Chondrocyte (in vitro differentiated cells): ENCODE measurements at regions not wholly inside any gene's neighbourhood (a gene's known extent, or its start where the extent isn't known, plus 50 kb on each side); places are given as distances from the start of the nearest gene placed in this dataset.

Experiments
- DNase-seq: peaks from one replicate; pipeline ENCODE4 v3.0.0; 2021; ENCODE audit warnings: mixed read lengths, low spot score
- H3K27ac Mint-ChIP-seq: one replicate; pipeline ENCODE4 v1.8.0; 2021; ENCODE audit warnings: mild to moderate bottlenecking, moderate library complexity, mixed read lengths; ENCODE audit not compliant: unreplicated experiment
- H3K27me3 Mint-ChIP-seq: 2 replicates; pipeline ENCODE4 v1.8.0; 2021; ENCODE audit warnings: low read depth, mixed read lengths
- H3K36me3 Mint-ChIP-seq: 2 replicates; pipeline ENCODE4 v1.8.0; 2021; ENCODE audit warnings: low read depth, mixed read lengths
- H3K4me1 Mint-ChIP-seq: 2 replicates; pipeline ENCODE4 v1.8.0; 2021; ENCODE audit warnings: low read depth, mild to moderate bottlenecking, mixed read lengths
- H3K4me3 Mint-ChIP-seq: one replicate; pipeline ENCODE4 v1.8.0; 2021; ENCODE audit warnings: mild to moderate bottlenecking, moderate library complexity, mixed read lengths; ENCODE audit not compliant: unreplicated experiment
- H3K9me3 Mint-ChIP-seq: 2 replicates; pipeline ENCODE4 v1.8.0; 2021; ENCODE audit warnings: low read depth, mixed read lengths
- TF ChIP-seq, protein P1 (sequence below): fragments of 200-600 bp; sonication (generic); IDR thresholded peaks from 2 replicates; pipeline ENCODE4 v1.5.0; 2021; ENCODE audit warnings: antibody characterized with exemption, mild to moderate bottlenecking, moderate library complexity

DNA sequence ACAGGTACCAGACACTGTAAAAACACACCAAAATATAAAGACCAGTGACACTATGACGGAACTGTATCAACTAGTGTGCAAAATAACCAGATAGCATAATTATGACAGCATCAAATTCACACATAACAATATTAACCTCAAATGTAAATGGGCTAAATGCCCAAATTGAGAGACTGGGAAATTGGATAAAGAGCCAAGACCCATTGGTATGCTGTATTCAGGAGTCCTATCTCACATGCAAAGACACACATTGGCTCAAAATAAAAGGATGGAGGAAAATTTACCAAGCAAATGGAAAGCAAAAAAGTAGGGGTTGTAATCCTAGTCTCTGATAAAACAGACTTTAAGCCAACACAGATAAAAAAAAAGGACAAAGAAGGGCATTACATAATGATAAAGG is 416.3 kb upstream of the ZNF608 start:
- no peaks in the 10 kb centered on the region for H3K4me1 Mint-ChIP-seq
- H3K9me3 Mint-ChIP-seq: peaks cover 45% of the 10 kb centered on the region
- H3K27ac Mint-ChIP-seq: no peak overlapping the region
- H3K36me3 Mint-ChIP-seq: peaks cover 21% of the 10 kb centered on the region
- H3K27me3 Mint-ChIP-seq: no peaks in the 10 kb centered on the region
- TF ChIP-seq, protein P1, sequence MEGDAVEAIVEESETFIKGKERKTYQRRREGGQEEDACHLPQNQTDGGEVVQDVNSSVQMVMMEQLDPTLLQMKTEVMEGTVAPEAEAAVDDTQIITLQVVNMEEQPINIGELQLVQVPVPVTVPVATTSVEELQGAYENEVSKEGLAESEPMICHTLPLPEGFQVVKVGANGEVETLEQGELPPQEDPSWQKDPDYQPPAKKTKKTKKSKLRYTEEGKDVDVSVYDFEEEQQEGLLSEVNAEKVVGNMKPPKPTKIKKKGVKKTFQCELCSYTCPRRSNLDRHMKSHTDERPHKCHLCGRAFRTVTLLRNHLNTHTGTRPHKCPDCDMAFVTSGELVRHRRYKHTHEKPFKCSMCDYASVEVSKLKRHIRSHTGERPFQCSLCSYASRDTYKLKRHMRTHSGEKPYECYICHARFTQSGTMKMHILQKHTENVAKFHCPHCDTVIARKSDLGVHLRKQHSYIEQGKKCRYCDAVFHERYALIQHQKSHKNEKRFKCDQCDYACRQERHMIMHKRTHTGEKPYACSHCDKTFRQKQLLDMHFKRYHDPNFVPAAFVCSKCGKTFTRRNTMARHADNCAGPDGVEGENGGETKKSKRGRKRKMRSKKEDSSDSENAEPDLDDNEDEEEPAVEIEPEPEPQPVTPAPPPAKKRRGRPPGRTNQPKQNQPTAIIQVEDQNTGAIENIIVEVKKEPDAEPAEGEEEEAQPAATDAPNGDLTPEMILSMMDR: no peak
- no peak for DNase-seq
- H3K4me3 Mint-ChIP-seq: no peak overlapping the region

DNA sequence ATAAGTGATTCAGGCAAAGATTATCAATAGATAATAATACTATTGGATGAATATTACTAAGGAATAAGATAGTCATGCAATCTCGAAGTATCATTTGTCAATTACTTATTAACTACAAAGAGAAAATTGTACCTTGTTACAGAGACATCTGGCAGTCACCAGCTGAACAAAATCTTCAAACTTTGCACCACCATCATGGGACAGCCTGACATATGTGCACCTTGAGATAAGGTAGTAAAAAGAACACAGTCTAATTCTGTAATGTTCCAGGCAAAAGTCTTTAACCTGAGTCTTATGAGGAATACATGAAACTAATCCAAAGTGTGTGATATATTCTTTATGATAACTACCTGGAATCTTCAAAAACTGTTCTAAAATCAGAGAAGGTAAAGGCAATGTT is 423.0 kb upstream of the ZNF608 start:
- DNase-seq: no peak
- TF ChIP-seq, protein P1: no peak
- Mint-ChIP-seq H3K27ac (no peak overlapping the region), H3K36me3 (peaks cover 9% of the 10 kb centered on the region), H3K4me3 (no peak overlapping the region), H3K27me3 (no peaks in the 10 kb centered on the region), H3K4me1 (no peaks in the 10 kb centered on the region), H3K9me3 (peaks cover 26% of the 10 kb centered on the region)

DNA sequence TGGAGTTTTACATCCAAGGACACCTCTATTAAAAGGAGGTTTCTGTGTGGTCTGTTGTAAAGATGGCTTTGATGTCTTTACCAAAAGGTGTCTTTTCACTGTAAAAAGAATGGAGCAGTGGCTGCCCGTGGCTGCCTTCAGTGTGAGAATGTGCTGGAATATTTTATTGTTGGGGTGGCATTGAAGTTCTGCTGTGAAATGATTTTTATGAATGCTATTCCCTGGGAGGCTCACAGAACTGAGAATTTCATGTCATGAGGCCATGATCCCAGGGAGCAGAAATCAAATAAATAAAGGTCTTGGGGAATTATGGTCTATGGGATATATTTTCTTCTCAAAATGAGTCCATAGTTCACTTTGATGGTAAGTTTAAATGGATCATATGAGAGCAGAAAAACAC is 425.2 kb upstream of the ZNF608 start:
- Mint-ChIP-seq H3K36me3 (peaks cover 5% of the 10 kb centered on the region), H3K27me3 (no peaks in the 10 kb centered on the region), H3K9me3 (peaks cover 12% of the 10 kb centered on the region), H3K4me3 (no peak overlapping the region), H3K27ac (no peak overlapping the region), H3K4me1 (no peaks in the 10 kb centered on the region)
- TF ChIP-seq, protein P1: no peak
- no peak for DNase-seq

DNA sequence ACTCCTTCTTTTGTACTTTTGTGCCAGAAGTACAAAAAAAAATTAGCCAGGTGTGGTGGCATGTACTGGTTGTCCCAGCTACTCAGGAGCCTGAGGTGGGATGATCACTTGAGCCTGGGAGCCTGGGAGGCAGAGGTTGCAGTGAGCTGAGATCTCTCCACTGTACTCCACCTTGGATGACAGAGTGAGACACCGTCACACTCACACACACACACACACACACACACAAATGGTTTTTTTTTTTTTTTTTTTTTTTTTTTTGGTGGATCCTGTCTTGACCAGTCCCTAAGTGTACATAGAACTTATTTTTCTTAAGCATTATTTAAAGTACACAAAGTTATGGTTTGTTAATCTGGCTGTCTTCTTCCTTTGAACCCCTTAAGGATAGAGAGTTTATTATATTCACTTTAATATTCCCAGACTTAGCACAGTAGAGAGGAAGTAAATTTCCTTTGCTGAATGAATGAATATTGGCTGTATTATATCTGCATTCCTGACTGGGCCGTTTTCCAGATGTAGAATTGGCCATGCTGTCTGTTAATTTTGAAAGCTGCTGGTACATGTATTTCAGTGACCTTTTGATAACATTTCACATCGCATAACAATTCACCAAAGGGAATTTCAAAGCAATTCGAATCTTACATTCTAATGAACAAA is 429.0 kb upstream of the ZNF608 start:
- Mint-ChIP-seq H3K4me1 (no peaks in the 10 kb centered on the region), H3K9me3 (peaks cover 3% of the 10 kb centered on the region), H3K27me3 (no peaks in the 10 kb centered on the region), H3K27ac (no peak overlapping the region), H3K4me3 (no peak overlapping the region), H3K36me3 (no peaks in the 10 kb centered on the region)
- DNase-seq: no peak
- TF ChIP-seq, protein P1: no peak

DNA sequence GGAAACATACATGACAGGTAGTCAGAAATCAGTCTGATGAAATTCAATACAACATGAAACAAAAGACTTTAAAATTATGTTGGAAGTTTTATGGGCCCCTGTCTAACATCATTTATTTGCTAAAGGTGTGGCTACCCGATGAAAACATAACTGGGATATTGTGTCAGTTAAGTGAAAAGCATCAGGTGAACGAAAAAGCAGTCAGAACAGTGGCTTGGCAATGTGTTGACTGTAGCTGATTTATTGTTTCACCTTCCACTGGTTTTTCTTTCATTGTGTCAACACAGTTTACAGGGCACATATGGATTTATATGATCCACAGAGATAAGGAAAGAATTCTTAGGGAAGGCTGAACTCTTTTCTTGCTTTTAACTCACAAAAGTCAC is 429.6 kb upstream of the ZNF608 start:
- peaks cover 3% of the 10 kb centered on the region for H3K9me3 Mint-ChIP-seq
- TF ChIP-seq, protein P1: no peak

More for the DNA sequence above, 429.6 kb upstream of the ZNF608 start:
- H3K27me3 Mint-ChIP-seq: no peaks in the 10 kb centered on the region
- DNase-seq: no peak
- H3K27ac Mint-ChIP-seq: no peak overlapping the region
- H3K36me3 Mint-ChIP-seq: no peaks in the 10 kb centered on the region
- H3K4me3 Mint-ChIP-seq: no peak overlapping the region
- H3K4me1 Mint-ChIP-seq: no peaks in the 10 kb centered on the region
